ENCODE measurements at regions not wholly inside any gene's neighbourhood (a gene's known extent, or its start where the extent isn't known, plus 50 kb on each side); places are given as distances from the start of the nearest gene placed in this dataset.
A peak's percentile ranks its signal among the peaks of the same experiment; 100 is the strongest.
"Not testable (repeated sequence)": the region's sequence is repeated elsewhere in the genome, so short reads cannot be mapped to it uniquely, and the experiment has no call there.

DNA sequence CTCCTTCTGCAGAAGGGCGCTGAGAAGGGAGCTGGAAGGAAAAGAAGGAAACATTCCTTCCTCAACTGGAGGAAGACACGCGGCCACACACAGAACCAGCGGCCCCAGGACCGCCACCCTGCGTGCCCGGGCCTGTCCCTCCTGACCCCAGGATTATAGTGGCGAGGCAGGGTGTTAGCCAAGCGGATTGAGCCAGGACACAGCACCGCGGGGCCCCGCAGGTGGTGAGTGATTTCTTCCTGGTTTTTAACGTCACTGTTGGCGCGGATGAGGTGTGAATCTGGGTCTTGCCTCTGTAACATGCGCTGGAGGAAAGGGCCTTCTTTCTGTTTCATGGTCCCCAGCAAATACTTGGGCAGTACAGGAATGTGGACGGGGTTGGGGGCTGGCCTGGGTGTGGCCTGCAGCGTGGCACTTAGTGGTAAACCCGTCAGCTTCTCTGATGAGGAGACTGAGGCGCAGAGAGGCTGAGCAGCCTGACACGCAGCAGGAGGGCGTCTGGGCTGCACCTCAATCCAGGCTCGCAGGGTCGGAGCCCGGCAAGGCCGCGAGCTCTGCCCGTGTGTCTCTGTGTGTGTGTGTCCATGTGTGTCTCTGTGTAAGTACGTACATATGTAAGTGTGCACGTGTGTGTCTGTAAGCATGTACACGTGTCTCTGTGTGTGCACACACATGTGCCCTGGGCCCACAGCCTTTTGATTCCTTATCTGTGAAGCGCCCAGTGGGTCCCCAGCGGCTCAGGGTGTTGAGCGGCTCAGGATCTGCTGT is 158.4 kb upstream of the ZNF469 start:
- H3K56ac ChIP-seq (ENCODE audit: insufficient read length, low read depth, low read length); H3K27me3 ChIP-seq (ENCODE audit: insufficient read depth, low read length); H3K36me3 Mint-ChIP-seq (ENCODE audit: insufficient read depth in 1 of 3, low read depth in 3 of 3); H3K27me3 Mint-ChIP-seq (ENCODE audit: low read depth); H3K4me2 ChIP-seq (ENCODE audit: insufficient read depth, insufficient read length, low read length); H3K4me3 Mint-ChIP-seq; H3K27ac ChIP-seq (ENCODE audit: insufficient read length, low read depth, low read length); H3K9me3 ChIP-seq (ENCODE audit: control insufficient read depth, low read depth, low read length); H3K4ac ChIP-seq (ENCODE audit: low read depth, low read length); H4K5ac ChIP-seq (ENCODE audit: insufficient read length, low read depth, low read length); H4K8ac ChIP-seq (replicated peaks; ENCODE audit: insufficient read length, low read depth, low read length); H3K79me2 ChIP-seq (ENCODE audit: insufficient read depth, low read length); H2BK5ac ChIP-seq (ENCODE audit: insufficient read length, low read length); H3K9ac ChIP-seq (ENCODE audit: extremely low read depth, insufficient read length, low read length); H3K23ac ChIP-seq (ENCODE audit: insufficient read length, low read depth, low read length); H2AK5ac ChIP-seq (ENCODE audit: insufficient read length, low read length); H3K4me1 Mint-ChIP-seq; H3K9me3 Mint-ChIP-seq; H2BK20ac ChIP-seq (ENCODE audit: low read depth, low read length, poor library complexity, severe bottlenecking); H3K14ac ChIP-seq (ENCODE audit: insufficient read depth, low read length); H3T11ph ChIP-seq (ENCODE audit: low read length); H3K4me1 ChIP-seq (ENCODE audit: insufficient read depth, low read length); H3K79me1 ChIP-seq (ENCODE audit: insufficient read depth, low read depth, low read length, poor library complexity, severe bottlenecking); H4K20me1 ChIP-seq (ENCODE audit: control insufficient read depth, insufficient read depth, insufficient read length); H2BK12ac ChIP-seq (ENCODE audit: insufficient read length, low read depth, low read length); H3K23me2 ChIP-seq (ENCODE audit: insufficient read length, low read depth, low read length, poor library complexity, severe bottlenecking); H2BK120ac ChIP-seq (ENCODE audit: low read depth, low read length, poor library complexity, severe bottlenecking); H2AFZ ChIP-seq (ENCODE audit: low read length); H2BK15ac ChIP-seq (ENCODE audit: low read depth, low read length); H4K91ac ChIP-seq (ENCODE audit: insufficient read length, low read depth, low read length); DNase-seq; H3K18ac ChIP-seq (ENCODE audit: insufficient read length, low read depth, low read length): not testable (repeated sequence)
- WGBS (ENCODE audit: extremely low coverage, insufficient read length, low lambda C conversion rate): no CpG with 5 or more reads among the region's 34 CpGs
- 0 out of 7 replicates have a peak overlapping the region, but pooled peaks of 1 of the 3 experiments have one; percentile 42 for H3K27ac Mint-ChIP-seq

DNA sequence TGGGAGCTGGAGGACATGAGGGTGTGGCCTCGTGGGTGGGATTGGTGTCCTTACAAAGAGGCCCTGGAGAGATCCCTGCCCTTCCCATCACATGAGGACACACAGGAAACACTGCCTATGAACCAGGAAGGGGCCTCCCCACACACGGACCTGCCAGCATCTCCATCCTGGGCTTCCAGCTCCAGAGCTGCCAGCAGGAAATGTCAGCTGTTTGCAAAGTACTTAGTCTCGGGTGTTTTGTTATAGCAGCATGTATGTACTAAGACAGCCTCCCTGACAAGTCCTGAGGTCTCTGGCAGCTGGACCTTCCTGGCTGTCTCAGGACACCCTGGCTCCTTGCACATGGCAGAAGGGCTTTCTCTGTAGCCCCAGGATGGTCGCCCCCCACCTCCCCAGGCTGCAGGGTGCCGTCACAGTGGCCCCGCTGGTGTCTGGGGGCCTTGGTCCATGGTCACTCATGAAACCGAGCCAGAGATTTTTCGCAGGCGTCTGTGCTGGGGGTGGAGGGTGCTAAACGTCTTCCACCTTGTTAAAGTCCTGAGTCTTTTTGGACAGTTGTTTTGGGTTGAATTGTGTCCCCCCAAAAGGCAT is 157.0 kb upstream of the ZNF469 start:
- not testable (repeated sequence) for H2BK12ac ChIP-seq (ENCODE audit: insufficient read length, low read depth, low read length); H3K4me1 Mint-ChIP-seq; H3K4me1 ChIP-seq (ENCODE audit: insufficient read depth, low read length); H3K9me3 ChIP-seq (ENCODE audit: control insufficient read depth, low read depth, low read length); H3K27me3 Mint-ChIP-seq (ENCODE audit: low read depth); H3K23ac ChIP-seq (ENCODE audit: insufficient read length, low read depth, low read length); H3K4me2 ChIP-seq (ENCODE audit: insufficient read depth, insufficient read length, low read length); H2BK20ac ChIP-seq (ENCODE audit: low read depth, low read length, poor library complexity, severe bottlenecking); H3K27ac ChIP-seq (ENCODE audit: insufficient read length, low read depth, low read length); H3K79me1 ChIP-seq (ENCODE audit: insufficient read depth, low read depth, low read length, poor library complexity, severe bottlenecking); H3K27me3 ChIP-seq (ENCODE audit: insufficient read depth, low read length); H3K9me3 Mint-ChIP-seq; H3K4ac ChIP-seq (ENCODE audit: low read depth, low read length); H3K18ac ChIP-seq (ENCODE audit: insufficient read length, low read depth, low read length); H4K5ac ChIP-seq (ENCODE audit: insufficient read length, low read depth, low read length); H3K14ac ChIP-seq (ENCODE audit: insufficient read depth, low read length); H4K20me1 ChIP-seq (ENCODE audit: control insufficient read depth, insufficient read depth, insufficient read length); H4K8ac ChIP-seq (replicated peaks; ENCODE audit: insufficient read length, low read depth, low read length); H3K4me3 Mint-ChIP-seq; H4K91ac ChIP-seq (ENCODE audit: insufficient read length, low read depth, low read length); H2BK15ac ChIP-seq (ENCODE audit: low read depth, low read length); H3K9ac ChIP-seq (ENCODE audit: extremely low read depth, insufficient read length, low read length); H2BK120ac ChIP-seq (ENCODE audit: low read depth, low read length, poor library complexity, severe bottlenecking); H3K23me2 ChIP-seq (ENCODE audit: insufficient read length, low read depth, low read length, poor library complexity, severe bottlenecking); H2AFZ ChIP-seq (ENCODE audit: low read length); DNase-seq; H3K56ac ChIP-seq (ENCODE audit: insufficient read length, low read depth, low read length); H2AK5ac ChIP-seq (ENCODE audit: insufficient read length, low read length); H3K79me2 ChIP-seq (ENCODE audit: insufficient read depth, low read length); H3T11ph ChIP-seq (ENCODE audit: low read length); H2BK5ac ChIP-seq (ENCODE audit: insufficient read length, low read length); H3K36me3 Mint-ChIP-seq (ENCODE audit: insufficient read depth in 1 of 3, low read depth in 3 of 3)
- WGBS (ENCODE audit: extremely low coverage, insufficient read length, low lambda C conversion rate): no CpG with 5 or more reads among the region's 10 CpGs
- peak overlapping the region in 1 of 3 experiments; percentile 34; a peak in 1 of 7 replicates for H3K27ac Mint-ChIP-seq

Data from H9 (cell line).